Endothelial cell of umbilical vein (primary cell): ENCODE measurements at regions not wholly inside any gene's neighbourhood (a gene's known extent, or its start where the extent isn't known, plus 50 kb on each side); places are given as distances from the start of the nearest gene placed in this dataset.

Experiments used
- BruUV-seq: library from RNA; stranded (reverse); fragments of 400-500 nt; replicated peaks from 2 replicates; lab custom pipeline; 2021; lab: Mats Ljungman, UMichigan
- CTCF ChIA-PET: fragments of 300-600, 350-600 bp; sonication (Branson Sonifier 250); formaldehyde crosslinking; loops from one replicate; lab custom pipeline; 2021; ENCODE audit warnings: antibody characterized with exemption, inconsistent platforms; lab: Charles Lee
- POLR2A ChIA-PET: fragments of 300-600, 350-600 bp; sonication (Branson Sonifier 250); formaldehyde crosslinking; loops from one replicate; lab custom pipeline; 2021; ENCODE audit warnings: antibody characterized with exemption, inconsistent platforms; lab: Charles Lee
- DNase-seq: peaks from one replicate; pipeline ENCODE4 v3.0.0-alpha.2; 2011; ENCODE audit warnings: low read depth, low spot score
- FAIRE-seq: peaks from 2 replicates; lab custom pipeline; 2011; peaks lifted over from hg19 to GRCh38; lab: Jason Lieb, UNC
- H2AFZ ChIP-seq: 2 replicates; pipeline ENCODE4 v1.6.0; 2012; ENCODE audit warnings: low read depth, low read length, control low read depth, inconsistent platforms
- H3K27ac ChIP-seq: 2 replicates; pipeline ENCODE4 v1.5.1; 2011; ENCODE audit warnings: low read depth, mild to moderate bottlenecking, control low read depth, low read length, moderate library complexity; ENCODE audit not compliant: insufficient read depth
- H3K27me3 ChIP-seq, 2 experiments: 2 replicates each; pipeline versions ENCODE4 v1.6.0 to v1.6.1; 2011; ENCODE audit warnings: low read length in 2 of 2, mixed read lengths in 1 of 2; ENCODE audit not compliant: control insufficient read depth in 2 of 2, insufficient read depth in 2 of 2
- H3K36me3 ChIP-seq, 2 experiments: 2 replicates in 1 of 2; 3 replicates in 1 of 2; pipeline ENCODE4 v1.5.1; 2011; ENCODE audit warnings: low read length in 2 of 2, mild to moderate bottlenecking in 1 of 2, moderate library complexity in 1 of 2; ENCODE audit not compliant: control insufficient read depth in 2 of 2, insufficient read depth in 2 of 2; ENCODE audit errors: extremely low read depth in 1 of 2
- H3K4me1 ChIP-seq: 3 replicates; pipeline ENCODE4 v1.5.1; 2011; ENCODE audit warnings: mild to moderate bottlenecking, low read length; ENCODE audit not compliant: control insufficient read depth, insufficient read depth; ENCODE audit errors: extremely low read depth
- H3K4me2 ChIP-seq: 2 replicates; pipeline ENCODE4 v1.6.1; 2011; ENCODE audit warnings: low read length, control low read depth, mixed read lengths; ENCODE audit not compliant: insufficient read depth
- H3K4me3 ChIP-seq, 3 experiments: fragments of 200-600 bp in 1 of 3; sonication (generic), shearing (Covaris generic) in 1 of 3; replicated peaks in 1 of 3; 2 replicates each; pipeline ENCODE4 v1.5.1; 2011 to 2016; ENCODE audit warnings: control low read depth in 3 of 3, low read length in 3 of 3, mild to moderate bottlenecking in 2 of 3, inconsistent platforms in 1 of 3, low read depth in 1 of 3, moderate library complexity in 1 of 3; ENCODE audit not compliant: insufficient read depth in 1 of 3
- H3K79me2 ChIP-seq: 2 replicates; pipeline ENCODE4 v1.6.0; 2012; ENCODE audit warnings: low read length, inconsistent platforms; ENCODE audit not compliant: control insufficient read depth, insufficient read depth
- H3K9ac ChIP-seq: replicated peaks from 2 replicates; pipeline ENCODE3; 2011; ENCODE audit warnings: low read length, control low read depth; ENCODE audit not compliant: insufficient read depth; ENCODE audit errors: extremely low read depth
- H3K9me1 ChIP-seq: replicated peaks from 3 replicates; pipeline ENCODE4 v1.6.0; 2011; ENCODE audit warnings: mild to moderate bottlenecking, low read length; ENCODE audit not compliant: control insufficient read depth, insufficient read depth; ENCODE audit errors: extremely low read depth
- H3K9me3 ChIP-seq: replicated peaks from 2 replicates; pipeline ENCODE4 v1.5.1; 2012; ENCODE audit warnings: low read length, inconsistent platforms; ENCODE audit not compliant: control insufficient read depth, insufficient read depth
- H4K20me1 ChIP-seq: replicated peaks from 2 replicates; pipeline ENCODE3; 2011; ENCODE audit warnings: mild to moderate bottlenecking, low read length; ENCODE audit not compliant: control insufficient read depth, insufficient read depth; ENCODE audit errors: extremely low read depth
- EZH2 ChIP-seq: IDR thresholded peaks from 2 replicates; pipeline ENCODE4 v1.6.1; 2012; ENCODE audit warnings: borderline replicate concordance, low read depth, mild to moderate bottlenecking, moderate library complexity, low read length, inconsistent platforms; ENCODE audit not compliant: severe bottlenecking
- MAX ChIP-seq: IDR thresholded peaks from 2 replicates; pipeline ENCODE4 v1.6.1; 2011; ENCODE audit not compliant: insufficient read depth, insufficient read length
- POLR2A ChIP-seq: IDR thresholded peaks from 2 replicates; pipeline ENCODE4 v1.6.1; 2012; ENCODE audit warnings: low read depth, mild to moderate bottlenecking, control low read depth, low read length
- POLR2AphosphoS5 ChIP-seq: IDR thresholded peaks from 2 replicates; pipeline ENCODE4 v1.6.1; 2012; ENCODE audit warnings: low read depth, mild to moderate bottlenecking, control low read depth, low read length, moderate library complexity; ENCODE audit not compliant: insufficient read depth
- dilution Hi-C: fragments of 300-500 bp; cut with MboI; formaldehyde crosslinking; loops from one replicate; pipeline ENCODE4 v1.15.0; 2019; ENCODE audit warnings: low sequenced_read_pairs; ENCODE audit not compliant: extremely low pct_ligation_motif_present
- intact Hi-C: fragments of 100-400 bp; cut with micrococcal nuclease; formaldehyde crosslinking; loops from one replicate; pipeline ENCODE4 v1.10.0; 2022

GRCh38 chr2:64369706-64370105, 84.3 kb upstream of the LGALSL start:
- Histone ChIP-seq H3K27ac (no peak overlapping the region), H3K36me3 (no peaks in the 10 kb centered on the region), H3K9ac (no peak overlapping the region), H4K20me1 (no peaks in the 10 kb centered on the region), H3K9me3 (no peaks in the 10 kb centered on the region), H2AFZ (no peak overlapping the region), H3K27me3 (peaks cover 10 to 16% of the 10 kb centered on the region in 2 experiments), H3K9me1 (no peaks in the 10 kb centered on the region), H3K79me2 (no peaks in the 10 kb centered on the region), H3K4me3 (no peak overlapping the region), H3K4me2 (no peak overlapping the region), H3K4me1 (no peaks in the 10 kb centered on the region)
- DNase-seq (no peak), FAIRE-seq (no peak)
- dilution Hi-C loops (no loop called here), intact Hi-C loops (no loop called here)
- CTCF ChIA-PET = no interaction called here
- POLR2A ChIA-PET = no interaction called here
- TF ChIP-seq EZH2 = no peak
- TF ChIP-seq POLR2A = no peak
- no TSS peak for BruUV-seq

- no peaks in the 10 kb centered on the region for H3K9me1 ChIP-seq
- DNase-seq (no peak), FAIRE-seq (no peak)
- H3K9ac ChIP-seq = no peak overlapping the region
- dilution Hi-C loops = no loop called here
- H3K4me1 ChIP-seq = no peaks in the 10 kb centered on the region
- no peak overlapping the region for H3K4me3 ChIP-seq
- no TSS peak for BruUV-seq
- intact Hi-C loops = no loop called here
- no peaks in the 10 kb centered on the region for H3K9me3 ChIP-seq
- POLR2A ChIA-PET = no interaction called here
- no peak overlapping the region for H3K27ac ChIP-seq
- H4K20me1 ChIP-seq = no peaks in the 10 kb centered on the region
- CTCF ChIA-PET = interaction anchor here (0.8 to 1.5 kb wide), 5 partner anchors 9 to 151 kb away, joined by 3 to 6 read pairs (median 3); no protein-coding TSS in a partner anchor
- H3K27me3 ChIP-seq = peaks cover 6 to 16% of the 10 kb centered on the region in 2 experiments
- no peak for TF ChIP-seq MAX
- no peak for TF ChIP-seq POLR2AphosphoS5
- H3K4me2 ChIP-seq = no peak overlapping the region
- H3K79me2 ChIP-seq = no peaks in the 10 kb centered on the region
- H2AFZ ChIP-seq = no peak overlapping the region
- H3K36me3 ChIP-seq = no peaks in the 10 kb centered on the region
These were observed 82.2 kb upstream of the LGALSL start for GRCh38 chr2:64371727-64372126.
